Endothelial cell of umbilical vein (primary cell): ENCODE measurements at regions not wholly inside any gene's neighbourhood (a gene's known extent, or its start where the extent isn't known, plus 50 kb on each side); places are given as distances from the start of the nearest gene placed in this dataset.

Experiments
- EZH2 ChIP-seq: IDR thresholded peaks from 2 replicates; pipeline ENCODE4 v1.6.1; 2012; ENCODE audit warnings: borderline replicate concordance, low read depth, mild to moderate bottlenecking, moderate library complexity, low read length, inconsistent platforms; ENCODE audit not compliant: severe bottlenecking
- GATA2 ChIP-seq: IDR thresholded peaks from 2 replicates; pipeline ENCODE4 v1.7.0; 2011; ENCODE audit warnings: low read depth, mild to moderate bottlenecking, moderate library complexity, mixed read lengths, low read length; ENCODE audit not compliant: insufficient read length, insufficient read depth
- POLR2A ChIP-seq: IDR thresholded peaks from 2 replicates; pipeline ENCODE4 v1.6.1; 2012; ENCODE audit warnings: low read depth, mild to moderate bottlenecking, control low read depth, low read length
- POLR2AphosphoS5 ChIP-seq: IDR thresholded peaks from 2 replicates; pipeline ENCODE4 v1.6.1; 2012; ENCODE audit warnings: low read depth, mild to moderate bottlenecking, control low read depth, low read length, moderate library complexity; ENCODE audit not compliant: insufficient read depth
- TF ChIP-seq, protein P1 (sequence below), 2 donors: IDR thresholded peaks; 1 replicate in 1 of 2; 2 replicates in 1 of 2; pipeline ENCODE4 v1.5.1; 2011; ENCODE audit warnings: low read length in 2 of 2, mild to moderate bottlenecking in 2 of 2, moderate library complexity in 2 of 2, control low read depth in 1 of 2, inconsistent platforms in 1 of 2, low read depth in 1 of 2; ENCODE audit not compliant: insufficient read depth in 1 of 2; ENCODE audit errors: extremely low read depth in 1 of 2

DNA sequence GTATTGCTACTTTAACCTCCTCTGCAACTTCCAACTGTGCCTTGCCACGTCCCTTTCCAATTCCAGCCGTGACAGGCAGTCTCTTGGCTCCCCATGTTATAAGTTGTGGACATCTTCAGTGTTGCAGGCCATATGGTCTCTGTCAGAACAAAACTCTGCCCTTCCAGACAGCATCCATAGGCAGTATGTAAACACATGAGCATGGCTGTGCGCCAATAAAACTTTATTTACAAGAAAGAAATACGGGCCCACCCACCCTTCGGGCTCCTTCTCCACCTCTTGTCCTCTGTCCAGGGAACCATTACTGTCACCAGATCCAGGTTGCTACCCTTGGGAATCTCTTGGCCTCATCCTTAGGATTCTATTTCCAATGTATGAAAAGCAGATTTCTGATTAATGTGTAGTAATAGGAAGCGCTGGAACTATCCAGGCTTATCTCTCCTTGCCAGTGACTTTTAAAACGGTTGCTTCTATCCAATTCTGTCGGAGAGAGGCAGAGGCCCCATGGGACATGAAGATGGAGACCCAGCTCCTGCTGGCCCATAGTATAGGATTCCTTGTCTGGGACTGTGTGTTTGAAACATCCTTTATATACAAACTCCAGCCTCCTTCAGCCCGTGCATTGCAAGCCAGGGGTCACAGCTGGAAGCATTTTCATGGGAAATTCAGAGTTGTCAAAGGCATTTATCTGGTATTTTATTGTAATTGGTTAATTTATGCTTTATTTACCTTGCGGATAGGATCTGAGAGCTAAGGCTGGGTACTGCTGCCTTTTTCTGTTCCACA is 114.4 kb downstream of the ZNF664 start:
- TF ChIP-seq, protein P1, sequence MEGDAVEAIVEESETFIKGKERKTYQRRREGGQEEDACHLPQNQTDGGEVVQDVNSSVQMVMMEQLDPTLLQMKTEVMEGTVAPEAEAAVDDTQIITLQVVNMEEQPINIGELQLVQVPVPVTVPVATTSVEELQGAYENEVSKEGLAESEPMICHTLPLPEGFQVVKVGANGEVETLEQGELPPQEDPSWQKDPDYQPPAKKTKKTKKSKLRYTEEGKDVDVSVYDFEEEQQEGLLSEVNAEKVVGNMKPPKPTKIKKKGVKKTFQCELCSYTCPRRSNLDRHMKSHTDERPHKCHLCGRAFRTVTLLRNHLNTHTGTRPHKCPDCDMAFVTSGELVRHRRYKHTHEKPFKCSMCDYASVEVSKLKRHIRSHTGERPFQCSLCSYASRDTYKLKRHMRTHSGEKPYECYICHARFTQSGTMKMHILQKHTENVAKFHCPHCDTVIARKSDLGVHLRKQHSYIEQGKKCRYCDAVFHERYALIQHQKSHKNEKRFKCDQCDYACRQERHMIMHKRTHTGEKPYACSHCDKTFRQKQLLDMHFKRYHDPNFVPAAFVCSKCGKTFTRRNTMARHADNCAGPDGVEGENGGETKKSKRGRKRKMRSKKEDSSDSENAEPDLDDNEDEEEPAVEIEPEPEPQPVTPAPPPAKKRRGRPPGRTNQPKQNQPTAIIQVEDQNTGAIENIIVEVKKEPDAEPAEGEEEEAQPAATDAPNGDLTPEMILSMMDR (IDR thresholded peaks at IDR 0.05; ENCODE audit: extremely low read depth in 1 of 2, insufficient read depth in 1 of 2, low read depth in 1 of 2, low read length in 2 of 2): no peak
- no peak for TF ChIP-seq POLR2AphosphoS5
- no peak for TF ChIP-seq EZH2
- no peak for TF ChIP-seq POLR2A
- no peak for TF ChIP-seq GATA2
